Adipocyte (in vitro differentiated cells): ENCODE measurements at regions not wholly inside any gene's neighbourhood (a gene's known extent, or its start where the extent isn't known, plus 50 kb on each side); places are given as distances from the start of the nearest gene placed in this dataset.

Experiments used
- DNase-seq: peaks from one replicate; pipeline ENCODE4 v3.0.0-alpha.2; 2015; ENCODE audit warnings: low read depth
- H3K27me3 ChIP-seq: replicated peaks from 2 replicates; pipeline ENCODE4 v1.7.0; 2013; ENCODE audit warnings: mild to moderate bottlenecking, low read length, moderate library complexity; ENCODE audit not compliant: control insufficient read depth, insufficient read depth
- H3K36me3 ChIP-seq: 2 replicates; pipeline ENCODE4 v1.7.0; 2013; ENCODE audit warnings: low read length, mild to moderate bottlenecking, moderate library complexity; ENCODE audit not compliant: control insufficient read depth, insufficient read depth, severe bottlenecking
- H3K4me1 ChIP-seq: 2 replicates; pipeline ENCODE4 v1.7.0; 2013; ENCODE audit warnings: mild to moderate bottlenecking, low read length, moderate library complexity; ENCODE audit not compliant: control insufficient read depth, insufficient read depth
- H3K4me3 ChIP-seq: 2 replicates; pipeline ENCODE4 v1.7.0; 2013; ENCODE audit warnings: mild to moderate bottlenecking, low read length, moderate library complexity
- H3K9ac ChIP-seq: 2 replicates; pipeline ENCODE4 v1.7.0; 2013; ENCODE audit warnings: mild to moderate bottlenecking, low read length, moderate library complexity
- H3K9me3 ChIP-seq: 2 replicates; pipeline ENCODE4 v1.7.0; 2013; ENCODE audit warnings: mild to moderate bottlenecking, low read length, moderate library complexity; ENCODE audit not compliant: control insufficient read depth

- Histone ChIP-seq H3K4me1 (peaks cover 12% of the 10 kb centered on the region), H3K9ac (no peak overlapping the region), H3K4me3 (no peak overlapping the region), H3K36me3 (no peaks in the 10 kb centered on the region), H3K27me3 (no peaks in the 10 kb centered on the region), H3K9me3 (no peaks in the 10 kb centered on the region)
- DNase-seq: no peak
These were observed 191.9 kb upstream of the GAS1 start for GRCh38 chr9:87139099-87139730.

DNA sequence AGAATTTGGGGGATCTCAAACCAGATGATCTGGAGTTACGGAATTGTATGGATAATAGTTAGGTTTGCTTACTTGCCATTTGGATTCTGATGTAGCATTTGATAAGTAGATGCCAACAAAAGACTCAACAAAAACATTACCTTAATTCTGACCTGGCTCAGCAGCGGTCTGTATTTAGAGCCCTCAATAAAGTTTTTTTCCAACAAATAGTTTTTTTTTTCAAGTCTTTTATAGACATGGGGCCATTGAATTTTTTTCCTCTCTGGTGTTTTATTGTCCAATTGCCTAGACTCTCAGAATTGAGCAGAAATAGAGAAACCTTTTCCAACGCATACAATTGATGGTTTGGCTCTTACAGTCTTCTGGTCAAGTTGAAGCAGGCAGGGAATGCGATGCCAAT, 192.8 kb upstream of the GAS1 start:
- H3K27me3 ChIP-seq: no peaks in the 10 kb centered on the region
- peaks cover 13% of the 10 kb centered on the region for H3K4me1 ChIP-seq
- H3K36me3 ChIP-seq: no peaks in the 10 kb centered on the region
- H3K9ac ChIP-seq: no peak overlapping the region
- no peak overlapping the region for H3K4me3 ChIP-seq
- DNase-seq: no peak
- no peaks in the 10 kb centered on the region for H3K9me3 ChIP-seq

- peaks cover 16% of the 10 kb centered on the region for H3K4me1 ChIP-seq
- H3K9me3 ChIP-seq: no peaks in the 10 kb centered on the region
- DNase-seq: no peak
- H3K4me3 ChIP-seq: no peak overlapping the region
- no peak overlapping the region for H3K9ac ChIP-seq
- no peaks in the 10 kb centered on the region for H3K36me3 ChIP-seq
- no peaks in the 10 kb centered on the region for H3K27me3 ChIP-seq
These were observed 193.4 kb upstream of the GAS1 start for GRCh38 chr9:87140605-87141109.

- Histone ChIP-seq H3K9me3 (no peaks in the 10 kb centered on the region), H3K9ac (no peak overlapping the region), H3K27me3 (no peaks in the 10 kb centered on the region), H3K4me3 (no peak overlapping the region), H3K36me3 (no peaks in the 10 kb centered on the region), H3K4me1 (peaks cover 16% of the 10 kb centered on the region)
- DNase-seq: no peak
These were observed 193.8 kb upstream of the GAS1 start for GRCh38 chr9:87141124-87141523.

DNA sequence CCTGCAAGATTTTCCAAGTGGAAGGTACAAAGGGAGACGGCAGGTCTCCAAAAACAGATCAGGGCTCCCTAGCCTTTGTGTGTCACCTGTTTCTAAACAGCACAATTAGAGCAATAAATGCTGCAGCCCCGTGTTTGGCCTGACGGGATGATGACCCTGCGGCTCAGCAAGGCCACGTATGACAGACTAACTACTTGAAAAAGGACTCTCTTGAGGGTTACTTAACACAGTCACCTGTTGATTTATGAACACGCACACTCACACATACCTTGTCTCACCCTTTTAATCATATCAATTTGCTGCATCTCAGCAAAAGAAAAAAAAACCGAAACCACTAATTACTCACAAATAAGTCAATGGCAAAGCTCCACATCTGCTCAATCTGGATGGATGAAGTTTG, 199.6 kb upstream of the GAS1 start:
- DNase-seq: no peak
- Histone ChIP-seq H3K36me3 (no peaks in the 10 kb centered on the region), H3K4me1 (peaks cover 20% of the 10 kb centered on the region), H3K9me3 (no peaks in the 10 kb centered on the region), H3K27me3 (no peaks in the 10 kb centered on the region), H3K4me3 (no peak overlapping the region), H3K9ac (no peak overlapping the region)

- Histone ChIP-seq H3K4me1 (peaks cover 20% of the 10 kb centered on the region), H3K9me3 (no peaks in the 10 kb centered on the region), H3K36me3 (no peaks in the 10 kb centered on the region), H3K4me3 (peak overlapping the region; percentile 68), H3K9ac (peak overlapping the region; percentile 88), H3K27me3 (no peaks in the 10 kb centered on the region)
- DNase-seq: no peak
These were observed 200.5 kb upstream of the GAS1 start for GRCh38 chr9:87147839-87148238.

DNA sequence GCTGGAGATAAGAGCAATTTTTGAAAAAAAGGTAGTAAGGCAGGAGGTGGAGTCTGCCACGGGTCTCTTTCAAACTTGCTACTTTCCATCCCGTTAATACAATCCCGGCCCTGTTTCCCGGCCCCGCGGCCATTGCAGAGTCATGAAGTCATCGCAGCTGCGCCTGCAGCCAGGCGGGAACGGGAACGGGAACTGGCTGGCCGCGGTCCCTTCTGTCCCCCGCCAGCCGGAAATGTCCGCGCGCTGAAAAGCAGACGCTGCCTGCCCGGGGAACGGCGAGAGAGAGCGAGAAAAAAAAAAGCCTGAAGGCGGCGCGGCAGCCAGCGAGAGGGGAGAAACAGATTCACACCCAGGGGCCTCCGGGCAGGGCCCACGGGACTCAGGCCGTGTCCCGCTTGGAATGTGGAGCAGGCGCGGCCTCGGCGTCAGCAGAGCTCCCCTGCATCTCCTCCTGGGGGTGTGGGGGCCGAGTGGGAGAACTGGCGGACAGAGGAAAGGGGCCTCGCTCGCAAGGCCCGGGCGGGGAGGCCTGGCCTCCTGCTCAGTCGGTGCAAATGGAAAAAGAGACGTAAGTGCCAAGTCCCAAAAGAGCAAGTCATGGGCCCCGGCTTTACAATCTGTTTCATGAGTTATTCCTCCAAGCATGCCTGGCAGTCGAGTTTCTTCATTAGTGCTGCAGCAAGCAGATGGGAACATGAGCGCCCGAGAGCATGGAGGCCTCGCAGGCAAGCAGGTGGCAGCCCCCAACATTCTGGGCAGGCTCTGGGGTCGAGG, 201.2 kb upstream of the GAS1 start:
- Histone ChIP-seq H3K9me3 (no peaks in the 10 kb centered on the region), H3K4me1 (peaks cover 20% of the 10 kb centered on the region), H3K9ac (peak overlapping the region; percentile 88), H3K27me3 (no peaks in the 10 kb centered on the region), H3K36me3 (no peaks in the 10 kb centered on the region), H3K4me3 (peak overlapping the region; percentile 68)
- DNase-seq: peak; percentile 91

DNA sequence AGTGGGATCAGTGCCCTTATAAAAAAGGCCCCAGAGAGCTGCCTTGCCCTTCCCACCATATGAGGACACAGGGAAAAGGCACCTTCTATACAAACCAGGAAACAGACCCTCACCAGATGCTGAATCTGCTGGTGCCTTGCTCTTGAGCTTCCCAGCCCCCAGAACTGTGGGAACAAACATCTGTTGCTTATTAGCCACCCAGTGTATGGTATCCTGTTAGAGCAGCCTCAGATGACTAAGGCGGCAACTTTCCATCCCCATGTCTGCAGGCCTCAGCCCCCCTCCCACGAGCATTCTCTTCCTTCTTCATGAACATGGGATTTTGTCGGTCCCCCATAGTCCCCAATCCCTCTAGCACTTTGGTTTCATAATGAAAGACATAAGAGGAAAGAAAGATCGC, 202.5 kb upstream of the GAS1 start:
- peak; percentile 18 for DNase-seq
- Histone ChIP-seq H3K4me1 (peaks cover 20% of the 10 kb centered on the region), H3K9ac (no peak overlapping the region), H3K27me3 (no peaks in the 10 kb centered on the region), H3K36me3 (no peaks in the 10 kb centered on the region), H3K9me3 (no peaks in the 10 kb centered on the region), H3K4me3 (no peak overlapping the region)

- Histone ChIP-seq H3K9ac (no peak overlapping the region), H3K27me3 (no peaks in the 10 kb centered on the region), H3K36me3 (no peaks in the 10 kb centered on the region), H3K9me3 (no peaks in the 10 kb centered on the region), H3K4me3 (no peak overlapping the region), H3K4me1 (peaks cover 16% of the 10 kb centered on the region)
- no peak for DNase-seq
These were observed 204.9 kb upstream of the GAS1 start for GRCh38 chr9:87152256-87152655.

DNA sequence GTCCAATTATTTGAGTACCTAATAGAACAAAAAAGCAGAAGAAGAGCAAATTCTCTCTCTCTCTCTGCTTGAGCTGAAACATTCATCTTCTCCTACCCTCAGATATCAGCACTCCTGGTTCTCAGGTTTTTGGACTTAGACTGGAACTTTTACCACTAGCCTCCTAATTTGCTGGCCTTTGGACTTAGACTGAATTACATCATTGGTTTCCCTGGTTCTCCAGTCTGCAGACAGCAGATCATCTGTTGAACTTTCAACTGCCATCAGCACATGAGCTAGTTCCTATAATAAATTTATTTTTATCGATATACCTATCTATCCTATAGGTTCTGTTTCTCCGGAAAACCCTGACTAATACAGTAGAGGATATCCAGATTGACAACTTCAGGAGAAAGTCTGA, 208.9 kb upstream of the GAS1 start:
- no peaks in the 10 kb centered on the region for H3K9me3 ChIP-seq
- H3K36me3 ChIP-seq: no peaks in the 10 kb centered on the region
- H3K27me3 ChIP-seq: no peaks in the 10 kb centered on the region
- H3K9ac ChIP-seq: no peak overlapping the region
- no peaks in the 10 kb centered on the region for H3K4me1 ChIP-seq
- H3K4me3 ChIP-seq: no peak overlapping the region
- DNase-seq: no peak

DNA sequence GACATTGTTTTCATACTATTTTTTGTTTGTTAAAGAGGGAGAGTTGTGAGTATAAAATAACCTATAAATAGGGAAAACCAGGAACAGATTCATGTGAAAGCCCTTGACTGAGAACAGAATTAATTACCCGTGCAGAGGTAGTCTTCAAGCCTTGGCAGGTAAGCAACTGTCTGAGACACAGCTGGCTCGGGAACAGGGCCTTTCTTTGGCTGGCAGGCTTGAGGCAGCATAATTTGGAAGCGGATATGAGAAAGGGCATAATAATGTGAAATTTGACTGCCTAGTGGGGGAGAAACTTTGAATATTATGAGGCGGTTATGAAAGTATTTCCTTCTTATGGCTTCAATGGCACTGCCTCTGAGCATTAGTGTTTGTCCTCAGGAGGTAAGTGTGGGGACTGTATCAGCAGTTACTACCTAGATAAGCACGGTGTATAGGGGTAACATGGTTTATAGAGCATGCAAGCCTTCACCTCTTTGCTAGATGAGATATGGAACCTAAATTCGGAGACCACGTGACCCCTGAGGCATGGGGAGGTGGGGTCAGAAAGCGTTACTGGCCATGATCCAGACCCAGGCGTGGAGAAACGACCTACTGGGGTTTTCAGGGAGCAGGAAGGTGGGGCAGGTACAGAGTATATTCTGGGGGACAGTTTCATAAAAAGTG, 210.2 kb upstream of the GAS1 start:
- Histone ChIP-seq H3K36me3 (no peaks in the 10 kb centered on the region), H3K9ac (no peak overlapping the region), H3K4me3 (no peak overlapping the region), H3K4me1 (no peaks in the 10 kb centered on the region), H3K9me3 (no peaks in the 10 kb centered on the region), H3K27me3 (no peaks in the 10 kb centered on the region)
- DNase-seq: peak; percentile 20
